ENCODE measurements at regions not wholly inside any gene's neighbourhood (a gene's known extent, or its start where the extent isn't known, plus 50 kb on each side); places are given as distances from the start of the nearest gene placed in this dataset.

DNA sequence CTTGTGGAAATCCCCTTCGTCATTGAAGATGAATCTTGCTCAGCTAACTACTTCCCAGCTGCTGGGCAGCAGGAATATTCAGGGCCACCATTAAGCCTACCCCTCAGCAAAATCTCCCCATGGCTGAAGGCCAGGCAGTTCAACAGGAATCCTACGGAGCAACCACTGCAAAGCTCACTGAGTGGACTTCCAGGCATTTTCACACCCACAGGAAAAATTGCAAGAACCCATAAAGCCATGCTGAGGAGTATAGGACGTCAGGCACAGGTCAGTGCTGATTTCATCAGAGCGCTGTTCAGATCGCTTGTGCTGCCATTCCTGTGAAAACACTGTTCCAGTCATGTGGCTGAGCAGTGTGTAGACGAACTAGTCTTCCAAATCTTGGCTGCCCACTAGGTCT, 134.8 kb upstream of the TACR1 start:
- intact Hi-C loops (cut with DNase I) = no loop called here

DNA sequence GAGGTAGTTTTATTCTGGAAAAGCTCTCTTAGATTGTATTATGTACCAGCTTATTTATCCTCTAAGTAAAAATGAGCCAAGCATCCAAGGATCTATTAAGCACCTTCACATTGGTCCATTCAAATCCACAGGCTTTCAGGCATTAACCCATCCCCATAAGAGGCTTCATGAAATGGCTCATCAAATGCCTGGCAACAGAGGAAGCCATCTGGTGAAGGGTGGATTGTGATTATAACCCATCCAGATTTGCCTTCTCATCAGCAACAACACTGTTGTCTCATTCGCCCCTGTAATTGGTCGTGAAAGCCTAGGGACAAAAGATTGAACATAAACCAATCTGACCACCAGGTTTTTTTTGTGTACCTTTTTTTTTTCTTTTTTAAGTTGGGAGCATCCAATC, 134.3 kb upstream of the TACR1 start:
- intact Hi-C loops (cut with DNase I) = no loop called here

More for the DNA sequence above, 134.8 kb upstream of the TACR1 start:
- no peak for DNase-seq (ENCODE audit: low spot score)

DNA sequence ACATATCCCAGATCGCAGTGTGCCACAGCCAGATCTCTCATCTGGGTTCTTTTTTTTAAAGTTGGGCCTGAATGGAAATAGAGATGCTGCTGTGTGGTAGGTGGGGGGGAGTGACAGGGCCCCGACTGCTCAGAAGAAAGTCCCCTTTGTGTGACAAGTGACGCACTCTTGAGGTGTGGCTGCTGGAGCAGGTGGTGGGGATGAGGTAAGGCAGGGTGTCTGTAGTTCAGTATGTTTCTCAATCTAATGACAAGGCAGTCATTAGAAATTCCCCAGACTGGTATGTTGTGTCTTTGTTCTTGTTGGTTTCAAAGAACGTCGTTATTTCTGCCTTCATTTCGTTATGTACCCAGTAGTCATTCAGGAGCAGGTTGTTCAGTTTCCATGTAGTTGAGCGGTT, 128.8 kb upstream of the TACR1 start:
- DNase-seq (ENCODE audit: low spot score) = no peak
- intact Hi-C loops (cut with DNase I) = no loop called here

More for the DNA sequence above, 134.3 kb upstream of the TACR1 start:
- no peak for DNase-seq (ENCODE audit: low spot score)

DNA sequence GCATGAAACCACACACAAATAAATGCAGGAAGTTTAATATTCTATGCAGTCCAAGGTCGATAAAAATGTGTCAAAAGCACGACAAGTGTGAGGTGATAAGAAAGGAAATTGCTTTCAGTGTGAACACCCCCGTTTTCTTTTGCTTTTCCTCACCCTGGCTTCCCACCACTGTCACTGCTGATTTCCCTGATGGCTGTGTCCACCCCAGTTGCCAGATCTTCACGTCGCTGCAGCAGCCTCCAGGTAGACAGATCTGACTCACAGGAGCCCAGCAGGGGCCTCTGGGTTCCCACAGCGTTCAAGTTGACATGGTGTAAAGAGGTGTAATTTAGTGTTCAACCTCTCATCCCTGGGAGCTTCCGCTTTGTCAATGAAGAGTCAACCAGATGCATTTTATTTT, 128.0 kb upstream of the TACR1 start:
- no peak for DNase-seq (ENCODE audit: low spot score)
- intact Hi-C loops (cut with DNase I) = no loop called here

DNA sequence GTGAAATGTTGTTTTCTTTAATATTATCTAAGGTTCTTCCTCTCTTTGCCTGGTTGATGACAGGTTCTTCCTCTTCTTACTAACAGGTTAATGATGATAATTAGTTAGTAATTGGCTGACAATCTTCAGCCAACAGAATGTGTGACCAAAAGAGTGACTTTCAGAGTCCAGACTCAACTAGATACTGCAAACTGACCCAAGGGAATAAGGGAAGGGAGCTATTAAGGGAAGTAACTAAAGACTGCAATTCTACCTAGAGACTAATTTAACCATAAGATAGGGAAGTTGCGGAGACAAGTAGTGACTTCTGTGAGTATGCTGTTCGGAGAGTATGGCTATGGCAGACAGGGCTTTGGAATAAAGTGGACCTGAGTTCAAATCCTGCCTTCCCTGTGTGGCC, 127.3 kb upstream of the TACR1 start:
- intact Hi-C loops (cut with DNase I) = no loop called here
- no peak for DNase-seq (ENCODE audit: low spot score)

DNA sequence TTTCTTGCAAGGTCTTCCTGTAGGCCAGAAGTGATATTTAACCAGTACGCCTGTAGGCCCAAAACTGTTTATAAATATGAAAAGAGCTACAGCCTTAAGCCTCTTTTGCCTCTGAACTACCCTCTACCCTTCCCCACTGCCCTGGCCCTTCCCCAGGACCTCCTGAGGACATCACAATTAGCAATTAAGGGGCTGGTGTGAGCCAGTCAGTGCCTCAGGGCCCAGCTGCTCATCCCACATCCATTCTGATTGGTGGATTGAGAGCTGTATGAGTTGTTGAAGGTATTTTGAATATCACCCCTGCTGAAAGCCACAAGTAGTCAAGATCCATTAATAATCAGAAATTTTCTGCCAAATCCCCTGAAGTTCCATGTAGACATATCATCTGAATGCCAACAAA, 126.3 kb upstream of the TACR1 start:
- intact Hi-C loops (cut with DNase I) = no loop called here
- no peak for DNase-seq (ENCODE audit: low spot score)

DNA sequence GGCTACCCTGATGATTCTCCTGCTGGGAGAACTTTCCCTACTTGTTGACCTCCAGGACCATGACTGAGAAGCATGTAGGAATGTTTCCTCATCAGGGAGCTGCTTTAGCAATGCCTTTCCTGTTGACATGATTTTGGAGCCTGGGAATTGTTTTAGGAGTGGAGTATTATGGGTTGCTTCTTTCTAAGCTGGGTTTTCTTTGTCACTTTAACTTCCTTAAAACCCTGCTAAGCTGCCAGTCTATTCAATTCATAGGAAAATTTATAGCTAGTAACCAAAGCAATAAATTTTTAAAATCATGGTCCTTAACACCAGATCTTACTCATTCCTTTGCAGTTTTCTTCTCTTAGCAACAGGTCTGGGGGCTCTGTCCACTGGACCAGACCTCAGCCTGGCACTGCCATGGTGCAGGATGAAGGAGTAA, 125.6 kb upstream of the TACR1 start:
- intact Hi-C loops (cut with DNase I) = no loop called here
- no peak for DNase-seq (ENCODE audit: low spot score)

DNA sequence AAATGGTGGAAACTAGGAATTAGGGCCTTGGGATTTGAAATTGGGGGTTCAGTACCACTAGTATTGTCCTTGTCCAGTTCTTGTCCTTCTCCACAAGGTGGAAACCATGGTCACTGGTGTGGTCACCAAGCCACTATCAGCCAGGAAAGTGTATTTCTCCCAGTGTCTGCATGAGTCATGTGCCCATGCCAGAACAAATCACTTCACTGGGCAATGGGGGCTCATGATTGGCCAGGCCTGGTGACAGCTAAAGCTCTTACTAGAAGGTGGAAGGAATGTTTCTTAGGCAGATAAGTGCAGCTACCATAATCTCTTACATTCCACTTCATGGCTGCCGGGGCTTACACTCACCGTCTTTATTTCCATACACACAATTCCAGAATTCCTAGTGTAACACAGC, 124.8 kb upstream of the TACR1 start:
- DNase-seq (ENCODE audit: low spot score) = no peak
- intact Hi-C loops (cut with DNase I) = no loop called here

DNA sequence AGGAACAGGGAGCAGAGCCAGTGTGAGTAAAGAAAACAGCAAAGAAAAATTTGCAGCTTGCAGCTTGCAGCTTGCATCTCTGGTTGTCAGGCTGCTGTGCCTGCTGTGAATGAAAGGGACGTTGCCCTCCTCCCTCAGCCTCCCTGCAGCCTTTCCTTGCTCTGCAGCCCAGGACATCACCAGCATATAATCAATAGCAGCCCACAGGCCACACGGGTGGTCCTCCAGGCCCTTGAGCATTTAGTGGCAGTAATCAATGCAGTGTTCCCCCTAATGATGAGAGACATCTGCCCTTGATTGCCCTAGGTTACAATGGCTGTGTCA, 122.2 kb upstream of the TACR1 start:
- no peak for DNase-seq (ENCODE audit: low spot score)
- intact Hi-C loops (cut with DNase I) = no loop called here

DNA sequence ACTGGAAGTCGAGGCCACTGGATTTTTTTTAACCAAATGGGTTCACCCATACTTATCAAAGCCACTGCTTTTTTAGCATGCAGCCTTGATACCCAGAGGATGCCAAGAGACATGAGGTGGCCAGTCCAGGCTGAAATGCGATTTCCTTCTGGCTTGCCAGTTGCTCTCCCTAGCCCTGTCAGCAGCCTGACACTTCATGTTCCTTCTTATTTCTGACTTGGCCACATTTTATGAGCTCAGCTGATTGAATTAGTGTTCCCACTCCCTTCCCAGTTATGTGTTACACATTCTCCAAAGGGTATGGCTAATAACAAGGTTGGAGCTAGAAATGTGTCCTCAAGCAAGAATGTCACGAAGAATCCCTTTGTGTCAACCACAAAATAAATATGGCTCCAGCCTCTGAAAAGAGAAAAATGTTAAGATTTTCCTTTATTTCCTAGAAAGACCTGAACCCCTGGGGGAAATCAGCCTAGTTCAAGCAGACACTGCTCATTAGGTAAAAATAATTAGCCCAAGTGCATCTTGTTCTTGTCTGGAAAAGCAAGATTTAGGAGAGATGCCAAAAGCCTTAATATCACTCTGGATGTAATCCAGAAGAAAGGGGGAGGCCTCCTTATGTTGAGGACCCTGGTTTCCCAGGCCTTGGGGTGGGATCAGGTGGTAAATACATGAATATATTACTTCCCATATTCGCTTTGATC, 121.7 kb upstream of the TACR1 start:
- intact Hi-C loops (cut with DNase I) = no loop called here
- no peak for DNase-seq (ENCODE audit: low spot score)

DNA sequence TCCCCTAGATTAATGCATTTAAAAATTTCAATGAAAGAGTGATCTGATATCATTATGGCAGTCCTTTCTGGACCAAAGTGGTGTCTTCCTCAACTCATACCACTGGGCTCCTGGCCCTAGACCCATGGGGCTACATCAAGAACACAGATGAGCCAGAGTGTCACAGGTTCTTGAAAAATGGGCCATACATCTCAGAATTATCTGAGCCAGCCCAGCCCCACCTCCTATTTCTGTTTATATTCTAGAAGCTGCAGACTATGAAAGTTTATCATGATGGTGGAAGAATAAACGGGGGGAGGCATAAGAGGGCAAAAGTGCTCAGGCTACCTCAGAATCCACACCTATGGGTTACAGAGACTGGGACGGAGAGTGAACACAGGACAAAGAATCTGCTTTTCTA, 120.6 kb upstream of the TACR1 start:
- intact Hi-C loops (cut with DNase I) = no loop called here
- DNase-seq (ENCODE audit: low spot score) = no peak

DNA sequence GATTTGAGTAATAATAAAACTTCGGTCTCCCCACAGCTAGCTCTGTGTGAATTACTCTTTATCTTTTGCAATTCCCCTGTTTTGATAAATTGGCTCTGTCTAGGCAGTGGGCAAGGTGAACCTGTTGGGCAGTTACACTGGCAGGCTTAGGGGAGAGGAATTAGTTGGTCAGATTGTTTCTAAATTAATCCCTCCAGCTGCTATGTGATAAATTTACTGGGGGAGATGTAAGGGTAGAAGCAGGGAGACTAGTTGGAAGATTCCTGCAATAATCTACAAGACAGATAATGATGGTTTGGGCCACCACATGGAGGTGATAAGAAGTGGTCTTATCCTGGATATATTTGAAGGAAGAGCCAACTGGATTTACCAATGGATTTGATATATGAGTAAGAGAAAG, 118.5 kb upstream of the TACR1 start:
- DNase-seq (ENCODE audit: low spot score) = no peak
- intact Hi-C loops (cut with DNase I) = no loop called here

DNA sequence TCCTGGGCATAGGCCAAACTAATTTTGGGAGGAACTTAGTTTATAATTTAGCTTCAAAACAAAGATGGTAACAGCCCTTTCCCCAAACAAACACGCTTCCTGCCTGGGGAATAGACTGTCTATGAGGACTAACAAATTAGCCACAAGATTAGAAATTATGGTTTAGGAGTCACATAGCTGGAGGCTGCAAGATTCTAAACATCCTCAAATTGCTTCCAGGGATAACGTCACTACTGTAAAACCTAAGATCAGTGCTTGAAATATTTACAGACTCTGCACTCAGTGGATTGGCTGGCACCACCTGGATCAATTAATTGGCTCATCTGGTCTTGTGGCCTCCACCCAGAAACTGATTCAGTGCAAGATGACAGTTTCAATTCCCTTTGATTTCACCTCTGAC, 118.0 kb upstream of the TACR1 start:
- intact Hi-C loops (cut with DNase I) = no loop called here
- DNase-seq (ENCODE audit: low spot score) = no peak

DNA sequence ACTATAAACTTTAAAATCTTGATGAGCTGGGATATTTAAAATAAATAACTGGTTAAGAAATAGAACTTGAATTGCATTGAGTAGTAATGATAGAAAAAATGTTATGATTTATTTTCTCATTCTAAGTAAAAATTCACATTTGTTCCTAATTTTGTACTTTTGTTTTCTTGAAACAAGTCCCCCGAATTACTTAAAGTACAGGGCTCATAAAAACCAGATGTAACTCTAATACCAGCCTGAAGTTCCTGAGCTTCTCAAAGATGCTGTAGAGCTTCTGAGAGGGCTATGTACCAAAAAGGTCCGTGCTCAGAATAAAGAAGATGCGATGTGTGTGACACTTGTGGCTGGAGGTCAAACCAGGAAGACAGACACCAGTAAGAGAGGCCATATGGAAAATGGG, 116.1 kb upstream of the TACR1 start:
- no peak for DNase-seq (ENCODE audit: low spot score)
- intact Hi-C loops (cut with DNase I) = no loop called here

DNA sequence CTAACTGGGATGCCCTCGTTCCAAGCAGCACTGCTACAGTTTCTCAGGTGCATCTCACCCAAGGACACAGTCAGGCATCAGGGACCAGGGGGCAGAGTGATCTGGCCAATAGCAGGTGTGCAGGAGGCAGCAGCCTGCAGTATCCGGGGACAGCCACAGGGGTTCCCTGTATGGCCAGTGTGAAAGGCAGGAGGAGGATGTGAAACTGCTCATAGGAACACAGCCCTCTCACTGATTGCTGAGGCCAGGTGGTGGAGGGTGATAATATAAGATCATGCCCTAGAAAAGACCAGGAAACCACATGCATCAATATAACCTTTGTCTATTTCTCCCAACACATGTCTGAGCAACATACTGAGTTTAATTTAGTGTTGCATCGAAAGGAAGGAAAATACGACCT, 112.7 kb upstream of the TACR1 start:
- no peak for DNase-seq (ENCODE audit: low spot score)
- intact Hi-C loops (cut with DNase I) = no loop called here

DNA sequence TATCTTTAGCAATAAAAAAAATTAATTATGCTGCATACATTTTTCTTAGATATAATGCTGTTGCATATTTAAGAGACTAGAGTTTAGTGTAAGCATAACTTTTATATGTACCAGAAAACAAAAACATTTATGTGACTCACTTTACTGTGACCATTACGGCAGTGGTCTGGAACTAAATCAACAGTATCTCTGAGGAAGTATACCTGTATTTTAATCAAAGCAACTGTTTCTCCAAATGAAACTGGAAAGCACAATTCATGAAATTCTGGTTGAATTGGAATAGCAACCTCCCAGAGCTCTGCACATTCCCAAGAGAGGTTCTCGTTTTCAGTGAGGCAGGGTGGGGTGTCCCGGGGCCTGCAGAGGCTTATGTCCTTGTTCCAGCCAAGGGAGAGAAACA, 112.2 kb upstream of the TACR1 start:
- intact Hi-C loops (cut with DNase I) = no loop called here
- no peak for DNase-seq (ENCODE audit: low spot score)

DNA sequence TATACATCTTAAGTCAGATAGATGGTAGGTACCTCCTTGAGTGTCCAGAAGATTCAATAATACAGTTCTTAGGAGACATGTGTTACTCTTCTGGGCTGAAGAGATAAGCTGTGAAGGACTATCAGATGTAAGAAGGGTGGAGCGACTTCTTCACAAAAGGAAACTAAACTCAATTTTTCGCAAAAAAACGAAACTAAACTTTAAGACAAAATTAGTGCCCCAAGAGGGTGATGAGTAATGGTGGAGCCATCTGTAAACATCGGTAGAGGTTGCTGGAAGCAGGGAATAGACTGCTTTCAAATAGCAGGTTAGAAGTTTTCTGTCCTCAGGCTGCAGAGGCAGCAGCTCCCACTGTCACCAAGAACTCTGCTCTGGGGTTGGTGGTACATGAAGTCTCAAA, 111.6 kb upstream of the TACR1 start:
- intact Hi-C loops (cut with DNase I) = no loop called here
- DNase-seq (ENCODE audit: low spot score) = no peak

DNA sequence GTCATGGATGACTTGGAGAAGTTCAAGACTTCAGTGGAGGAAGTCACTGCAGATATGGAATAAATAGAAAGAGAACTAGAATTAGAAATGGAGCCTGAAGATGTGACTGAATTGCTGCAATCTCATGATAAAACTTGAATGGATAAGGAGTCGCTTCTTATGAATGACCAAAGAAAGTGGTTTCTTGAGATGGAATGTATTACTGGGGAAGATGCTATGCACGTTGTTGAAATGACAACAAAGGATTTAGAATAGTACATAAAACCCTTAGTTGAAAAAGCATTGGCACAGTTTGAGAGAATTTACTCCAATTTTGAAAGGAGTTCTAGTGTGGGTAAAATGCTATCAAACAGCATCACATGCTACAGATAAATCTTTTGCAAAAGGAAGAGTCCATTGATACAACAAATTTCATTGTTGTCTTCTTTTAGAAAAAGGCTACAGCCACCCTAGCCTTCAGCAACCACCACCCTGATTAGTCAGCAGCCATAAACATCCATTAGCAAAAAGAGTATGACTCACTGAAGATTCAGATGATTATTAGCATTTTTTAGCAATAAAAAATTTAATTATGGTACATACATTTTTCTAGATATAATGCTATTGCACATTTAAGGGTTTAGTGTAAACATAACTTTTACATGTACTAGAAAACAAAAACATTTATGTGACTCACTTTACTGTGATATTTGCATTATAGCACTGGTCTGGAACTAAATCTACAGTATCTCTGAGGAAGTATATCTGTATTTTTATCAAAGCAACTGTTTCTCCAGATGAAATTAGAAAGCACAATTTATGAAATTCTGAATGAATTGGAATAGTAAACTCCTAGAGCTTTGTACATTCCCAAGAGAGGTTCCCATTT, 110.5 kb upstream of the TACR1 start:
- intact Hi-C loops (cut with DNase I) = no loop called here
- no peak for DNase-seq (ENCODE audit: low spot score)

DNA sequence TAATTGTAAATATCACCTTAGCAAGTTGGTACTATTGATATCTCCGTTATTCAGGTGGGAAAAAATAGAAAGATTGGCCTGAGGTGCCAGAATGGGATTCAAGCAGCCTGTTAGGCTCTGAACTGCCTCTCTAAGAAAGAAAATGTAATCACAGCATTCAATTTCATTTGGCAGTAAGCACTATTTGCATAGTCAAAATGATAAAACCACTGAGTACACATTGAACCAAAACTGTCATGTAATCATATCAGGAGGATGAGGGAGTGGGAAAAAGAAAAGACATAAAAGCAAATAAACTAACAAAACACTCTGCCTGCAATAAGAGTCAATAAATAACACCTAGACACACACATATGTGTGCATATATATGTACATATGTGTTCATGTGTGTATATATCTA, 103.9 kb upstream of the TACR1 start:
- no peak for DNase-seq (ENCODE audit: low spot score)
- intact Hi-C loops (cut with DNase I) = no loop called here

DNA sequence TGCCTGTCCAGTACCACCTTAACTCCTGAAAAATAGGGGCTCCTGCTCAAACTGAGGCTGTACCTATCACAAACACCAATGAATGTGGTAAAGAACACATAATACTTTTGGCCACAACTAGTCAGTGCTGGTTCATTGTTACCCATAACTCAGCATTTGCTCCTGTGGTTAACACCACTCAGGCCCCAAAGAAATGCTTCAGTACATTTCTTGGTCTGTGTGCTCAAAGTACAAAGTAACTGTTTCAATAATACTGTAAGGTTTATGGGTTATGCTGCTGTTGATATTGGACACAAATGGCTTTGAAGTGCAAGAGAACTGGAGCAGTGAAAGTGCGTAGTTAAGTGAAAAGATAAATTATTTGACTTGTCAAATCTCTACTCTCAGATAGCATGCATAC, 95.0 kb upstream of the TACR1 start:
- intact Hi-C loops (cut with DNase I) = no loop called here
- no peak for DNase-seq (ENCODE audit: low spot score)

DNA sequence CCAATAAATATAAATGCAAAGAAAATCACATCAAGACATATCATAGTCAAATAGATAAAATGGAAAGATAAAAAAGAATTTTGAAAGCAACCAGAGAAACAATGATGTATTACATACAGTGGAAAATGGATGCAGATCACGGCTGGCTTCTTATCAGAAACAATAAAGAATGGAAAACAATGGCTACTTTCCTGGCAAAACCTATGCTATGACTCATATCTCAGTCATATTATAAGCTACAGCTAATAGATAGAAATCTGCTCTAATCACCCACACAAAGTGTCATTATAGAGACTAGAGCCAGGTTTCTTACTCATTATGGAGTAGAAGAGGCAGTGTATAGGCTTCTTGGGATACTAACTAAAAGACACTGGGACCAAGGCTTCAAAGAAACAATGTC, 93.5 kb upstream of the TACR1 start:
- intact Hi-C loops (cut with DNase I) = no loop called here
- no peak for DNase-seq (ENCODE audit: low spot score)

All from posterior vena cava (tissue), 2 donors.